AG09319 (cell line): ENCODE measurements at regions not wholly inside any gene's neighbourhood (a gene's known extent, or its start where the extent isn't known, plus 50 kb on each side); places are given as distances from the start of the nearest gene placed in this dataset.

ENCODE experiments used
- DNase-seq: peaks from one replicate; pipeline ENCODE4 v3.0.0-alpha.2; 2010; ENCODE audit warnings: low read depth; ENCODE audit errors: extremely low read depth
- TF ChIP-seq, protein P1 (sequence below): IDR thresholded peaks from 2 replicates; pipeline ENCODE4 v1.5.1; 2011; ENCODE audit warnings: low read depth, mild to moderate bottlenecking, inconsistent platforms, low read length, moderate library complexity

DNA sequence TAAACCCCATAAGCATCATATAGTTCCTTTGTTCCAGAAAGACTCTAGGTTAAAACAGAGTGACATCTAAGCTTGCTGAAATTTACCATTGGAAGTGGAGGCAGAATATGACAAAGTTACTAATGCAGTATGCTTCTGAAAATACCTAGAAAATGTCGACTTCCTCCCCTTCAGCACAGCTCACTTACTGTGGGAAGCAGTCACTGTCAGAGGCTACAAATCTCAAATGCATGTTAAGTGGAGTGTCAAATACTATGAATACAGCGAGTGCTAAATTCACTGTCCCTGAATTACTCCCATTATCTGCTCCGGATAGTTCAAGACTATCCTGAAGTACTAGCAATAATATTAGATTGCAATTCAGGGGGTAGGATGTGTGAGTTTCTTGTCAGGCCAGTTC lies 1454.6 kb downstream of the AACS start:
- TF ChIP-seq, protein P1, sequence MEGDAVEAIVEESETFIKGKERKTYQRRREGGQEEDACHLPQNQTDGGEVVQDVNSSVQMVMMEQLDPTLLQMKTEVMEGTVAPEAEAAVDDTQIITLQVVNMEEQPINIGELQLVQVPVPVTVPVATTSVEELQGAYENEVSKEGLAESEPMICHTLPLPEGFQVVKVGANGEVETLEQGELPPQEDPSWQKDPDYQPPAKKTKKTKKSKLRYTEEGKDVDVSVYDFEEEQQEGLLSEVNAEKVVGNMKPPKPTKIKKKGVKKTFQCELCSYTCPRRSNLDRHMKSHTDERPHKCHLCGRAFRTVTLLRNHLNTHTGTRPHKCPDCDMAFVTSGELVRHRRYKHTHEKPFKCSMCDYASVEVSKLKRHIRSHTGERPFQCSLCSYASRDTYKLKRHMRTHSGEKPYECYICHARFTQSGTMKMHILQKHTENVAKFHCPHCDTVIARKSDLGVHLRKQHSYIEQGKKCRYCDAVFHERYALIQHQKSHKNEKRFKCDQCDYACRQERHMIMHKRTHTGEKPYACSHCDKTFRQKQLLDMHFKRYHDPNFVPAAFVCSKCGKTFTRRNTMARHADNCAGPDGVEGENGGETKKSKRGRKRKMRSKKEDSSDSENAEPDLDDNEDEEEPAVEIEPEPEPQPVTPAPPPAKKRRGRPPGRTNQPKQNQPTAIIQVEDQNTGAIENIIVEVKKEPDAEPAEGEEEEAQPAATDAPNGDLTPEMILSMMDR = no peak
- no peak for DNase-seq

DNA sequence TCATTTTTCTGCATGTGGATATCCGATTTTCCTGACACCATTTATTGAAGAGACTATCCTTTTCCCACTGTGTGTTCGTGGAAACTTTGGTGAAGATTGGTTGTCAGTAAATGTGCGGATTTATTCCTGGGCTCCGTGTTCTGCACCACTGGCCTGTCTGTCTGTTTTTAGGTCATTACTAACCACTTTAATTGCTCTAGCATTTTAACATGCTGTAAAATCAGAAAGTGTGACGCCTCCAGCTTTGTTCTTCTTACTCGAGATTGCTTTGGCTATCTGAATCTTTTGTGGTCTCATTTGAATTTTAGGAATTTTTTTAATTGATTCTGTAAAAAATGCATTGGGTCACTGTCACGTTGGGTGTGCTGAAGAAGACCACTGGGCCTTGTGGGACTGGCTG lies 1458.7 kb downstream of the AACS start:
- TF ChIP-seq, protein P1 = no peak
- no peak for DNase-seq

DNA sequence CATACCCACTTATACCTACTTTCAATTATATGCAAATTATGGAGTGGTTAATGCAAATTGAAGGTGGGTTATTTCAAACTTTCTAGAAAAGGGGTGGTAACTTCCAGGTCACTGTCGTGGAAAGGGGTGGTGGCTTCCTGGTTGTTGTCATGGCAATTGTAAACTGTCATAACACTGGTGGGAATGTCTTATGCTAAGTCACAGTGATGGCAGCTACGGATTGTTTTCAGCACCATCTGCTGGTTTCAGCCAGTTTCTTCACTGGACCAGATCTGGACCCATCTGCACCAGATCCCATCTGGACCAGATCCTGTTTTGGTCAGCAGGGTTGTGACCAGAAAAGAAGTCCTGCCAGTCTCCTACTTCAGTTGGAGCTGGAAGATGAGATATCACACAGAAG lies 1469.3 kb downstream of the AACS start:
- TF ChIP-seq, protein P1 = no peak; the same call in 1 of the 2 replicates
- DNase-seq = no peak

DNA sequence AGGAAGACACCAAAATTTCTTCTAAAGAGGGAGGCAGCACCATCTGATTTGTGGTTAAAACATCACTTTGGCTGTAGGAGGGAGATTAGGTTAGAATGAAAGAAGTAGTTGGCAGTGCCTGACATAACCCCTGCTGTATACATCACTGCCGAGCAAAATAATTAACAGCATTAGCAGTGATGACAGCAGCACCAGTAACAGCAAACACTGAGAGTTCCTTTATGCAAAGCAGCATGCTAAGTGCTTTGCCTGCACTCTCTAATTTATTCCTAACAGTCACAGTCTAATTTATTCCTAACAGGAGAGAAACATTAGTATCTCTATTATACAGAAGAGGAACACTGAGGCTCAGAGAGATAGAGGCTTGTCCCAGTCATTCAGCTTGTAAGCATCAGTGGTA lies 1469.7 kb downstream of the AACS start:
- TF ChIP-seq, protein P1 = no peak
- no peak for DNase-seq

DNA sequence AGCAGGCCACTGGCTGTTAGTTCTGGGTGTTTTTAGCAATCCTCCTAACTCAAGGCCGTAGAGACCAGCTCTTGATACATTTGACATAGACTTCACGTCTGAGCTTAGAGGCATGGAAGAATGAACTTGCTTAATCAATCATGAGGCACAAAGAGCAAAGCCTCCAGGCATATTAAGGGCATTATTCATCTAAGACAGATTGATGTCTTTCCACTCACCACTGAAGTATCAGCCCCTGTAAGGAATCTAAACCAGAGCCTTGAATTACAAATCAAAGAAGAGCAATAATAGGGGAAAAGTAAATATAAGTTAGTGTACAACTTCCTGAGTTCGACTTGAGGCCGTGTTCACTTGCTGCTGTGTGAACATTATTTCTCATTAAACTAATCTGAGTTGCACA lies 1470.7 kb downstream of the AACS start:
- TF ChIP-seq, protein P1 = no peak
- DNase-seq = no peak

DNA sequence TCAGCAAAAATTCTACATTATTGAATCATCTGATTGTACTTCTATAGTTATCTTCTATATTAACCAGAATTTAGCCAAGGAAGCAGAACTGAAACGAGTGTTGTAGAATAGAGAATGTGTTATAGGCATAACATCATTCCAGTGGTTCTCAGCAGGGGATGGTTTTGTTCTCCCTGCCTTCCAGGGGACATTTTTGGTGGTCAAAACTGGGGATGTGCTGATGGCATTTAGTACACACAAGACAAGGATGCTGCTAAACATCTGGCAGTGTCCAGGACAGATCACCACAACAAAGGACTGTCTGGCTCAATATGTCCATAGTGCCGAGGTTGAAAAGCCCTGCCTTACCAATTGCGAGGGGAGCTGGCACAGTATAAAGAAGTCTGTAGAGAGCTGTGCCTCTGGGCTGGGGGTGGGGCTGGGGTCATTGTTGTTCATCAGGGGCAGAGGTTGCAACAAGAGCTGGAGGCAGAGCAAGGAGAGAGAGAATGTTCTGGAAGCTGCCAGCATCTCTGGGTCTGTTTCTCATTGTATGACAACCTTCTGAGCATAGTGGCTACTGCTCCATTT lies 1472.8 kb downstream of the AACS start:
- DNase-seq = no peak
- TF ChIP-seq, protein P1 = no peak

DNA sequence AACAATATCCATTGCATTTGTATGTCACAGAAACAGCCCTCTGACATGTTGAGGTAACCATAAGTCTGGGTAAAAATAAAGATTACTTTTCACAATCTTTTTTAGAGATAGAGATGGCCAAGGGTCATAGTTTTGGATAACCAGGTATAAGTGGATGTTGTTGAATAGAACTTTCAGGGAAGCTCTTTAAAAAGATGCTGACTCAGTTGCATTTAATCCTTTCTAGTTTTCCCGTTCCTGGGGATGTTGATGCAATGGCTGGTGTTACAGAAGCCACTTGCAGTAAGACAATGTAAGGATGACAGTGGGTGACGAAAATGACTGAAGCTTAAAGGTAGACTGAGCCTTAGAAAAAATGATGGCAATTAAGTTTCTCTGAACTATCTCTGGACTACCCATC lies 1473.7 kb downstream of the AACS start:
- DNase-seq = no peak
- TF ChIP-seq, protein P1 = no peak
